CD4-positive, CD25-positive, alpha-beta regulatory T cell (primary cell): ENCODE measurements at regions not wholly inside any gene's neighbourhood (a gene's known extent, or its start where the extent isn't known, plus 50 kb on each side); places are given as distances from the start of the nearest gene placed in this dataset.

Experiments
- ATAC-seq, 2 donors: fragments of 150-1000 bp; cut with Tn5 transposase; one replicate each; pipeline ENCODE4 v1.10.0; 2021; ENCODE audit warnings: low read depth in 2 of 2, moderate number of reproducible peaks in 2 of 2, moderate library complexity in 1 of 2
- DNase-seq, 3 donors: peaks; one replicate each; pipeline versions ENCODE4 v3.0.0 to v3.0.0-alpha.2; 2012 to 2022; ENCODE audit warnings: mixed read lengths in 1 of 3
- H3K27ac ChIP-seq: one replicate; pipeline ENCODE4 v1.7.0; 2013; ENCODE audit warnings: mild to moderate bottlenecking, low read length; ENCODE audit not compliant: insufficient read depth, poor library complexity, severe bottlenecking
- H3K27me3 ChIP-seq: one replicate; pipeline ENCODE4 v1.7.0; 2013; ENCODE audit warnings: low read length; ENCODE audit not compliant: control insufficient read depth, insufficient read depth
- H3K36me3 ChIP-seq: one replicate; pipeline ENCODE4 v1.7.0; 2013; ENCODE audit warnings: mild to moderate bottlenecking, low read length, moderate library complexity; ENCODE audit not compliant: control insufficient read depth, insufficient read depth
- H3K4me1 ChIP-seq: 2 replicates; pipeline ENCODE4 v1.7.0; 2013; ENCODE audit warnings: mild to moderate bottlenecking, low read length; ENCODE audit not compliant: insufficient read depth, control insufficient read depth, poor library complexity, severe bottlenecking
- H3K4me3 ChIP-seq: one replicate; pipeline ENCODE4 v1.7.0; 2013; ENCODE audit warnings: low read depth, mild to moderate bottlenecking, low read length, moderate library complexity
- H3K9me3 ChIP-seq, 2 experiments: 1 replicate in 1 of 2; 2 replicates in 1 of 2; pipeline ENCODE4 v1.7.0; 2013; ENCODE audit warnings: low read length in 2 of 2, mild to moderate bottlenecking in 1 of 2, moderate library complexity in 1 of 2; ENCODE audit not compliant: control insufficient read depth in 2 of 2
- H3K27ac Mint-ChIP-seq, 3 donors: one replicate each; pipeline ENCODE4 v1.8.0; 2020 to 2022; ENCODE audit warnings: mild to moderate bottlenecking in 3 of 3, mixed read lengths in 3 of 3, moderate library complexity in 2 of 3
- H3K27me3 Mint-ChIP-seq: one replicate; pipeline ENCODE4 v1.8.0; 2022; ENCODE audit warnings: mild to moderate bottlenecking, mixed read lengths
- H3K36me3 Mint-ChIP-seq: one replicate; pipeline ENCODE4 v1.8.0; 2020; ENCODE audit warnings: mixed read lengths
- H3K4me1 Mint-ChIP-seq, 4 donors: one replicate each; pipeline ENCODE4 v1.8.0; 2020 to 2022; ENCODE audit warnings: mixed read lengths in 4 of 4, mild to moderate bottlenecking in 1 of 4
- H3K4me3 Mint-ChIP-seq, 4 donors: one replicate each; pipeline ENCODE4 v1.8.0; 2020 to 2022; ENCODE audit warnings: mild to moderate bottlenecking in 4 of 4, mixed read lengths in 4 of 4, moderate library complexity in 3 of 4
- H3K9me3 Mint-ChIP-seq, 7 donors: one replicate each; pipeline ENCODE4 v1.8.0; 2020 to 2022; ENCODE audit warnings: mixed read lengths in 7 of 7, mild to moderate bottlenecking in 3 of 7, moderate library complexity in 2 of 7

DNA sequence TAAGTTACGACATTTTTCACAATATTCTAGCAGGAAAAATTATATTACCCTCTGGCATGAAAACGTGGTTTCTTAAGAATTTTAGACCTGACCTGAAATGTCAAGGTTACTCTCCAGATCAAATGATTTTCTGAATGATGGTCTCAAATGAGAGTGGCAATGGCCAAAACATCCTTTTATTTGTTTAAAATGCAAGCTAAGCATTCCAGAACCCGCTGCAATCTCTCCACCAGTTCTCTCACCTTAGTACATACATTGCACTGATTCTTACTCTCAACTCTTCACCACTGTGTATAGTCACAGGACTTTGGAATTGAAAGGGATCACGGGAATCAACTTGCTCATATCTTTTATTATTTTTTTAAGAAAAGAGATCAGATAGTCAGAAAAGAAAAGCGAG is 391.6 kb upstream of the LRATD1 start:
- H3K27ac Mint-ChIP-seq: no peak overlapping the region
- H3K27ac ChIP-seq: no peak overlapping the region
- H3K4me1 ChIP-seq: no peaks in the 10 kb centered on the region
- H3K4me3 Mint-ChIP-seq: no peak overlapping the region
- H3K27me3 ChIP-seq: no peaks in the 10 kb centered on the region
- no peaks in the 10 kb centered on the region for H3K36me3 Mint-ChIP-seq
- H3K9me3 ChIP-seq: no peaks in the 10 kb centered on the region
- no peaks in the 10 kb centered on the region for H3K27me3 Mint-ChIP-seq
- H3K36me3 ChIP-seq: no peaks in the 10 kb centered on the region
- DNase-seq: no peak
- H3K4me1 Mint-ChIP-seq: no peaks in the 10 kb centered on the region
- no peak overlapping the region for H3K4me3 ChIP-seq
- no peak for ATAC-seq
- H3K9me3 Mint-ChIP-seq: peaks cover 0 to 2% (median 0%) of the 10 kb centered on the region in 7 donors

DNA sequence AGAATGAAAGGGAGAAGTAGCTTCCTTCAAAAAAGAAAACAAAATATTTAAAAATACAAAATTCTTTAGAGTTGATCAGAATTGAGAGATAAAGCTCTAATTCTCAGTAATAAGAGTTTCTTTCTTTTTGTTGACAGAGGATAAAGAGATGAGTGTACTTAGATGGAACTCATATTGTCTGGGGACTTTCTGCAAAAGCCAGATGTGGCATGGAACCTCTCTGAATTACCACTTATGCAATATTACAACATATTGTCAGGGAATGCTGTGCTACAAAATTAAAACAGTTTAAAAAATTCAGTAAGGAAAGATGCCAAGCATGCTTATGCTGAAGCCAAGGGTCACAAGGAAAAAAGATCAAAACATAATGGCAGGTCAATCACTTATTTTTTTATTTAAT is 386.6 kb upstream of the LRATD1 start:
- Histone ChIP-seq H3K36me3 (no peaks in the 10 kb centered on the region), H3K27me3 (no peaks in the 10 kb centered on the region), H3K4me1 (no peaks in the 10 kb centered on the region), H3K4me3 (no peak overlapping the region), H3K27ac (no peak overlapping the region), H3K9me3 (no peaks in the 10 kb centered on the region)
- Mint-ChIP-seq H3K27me3 (no peaks in the 10 kb centered on the region), H3K36me3 (no peaks in the 10 kb centered on the region), H3K9me3 (peaks cover 0 to 5% (median 0%) of the 10 kb centered on the region in 7 donors), H3K4me1 (no peaks in the 10 kb centered on the region), H3K4me3 (no peak overlapping the region), H3K27ac (no peak overlapping the region)
- ATAC-seq: no peak
- no peak for DNase-seq

DNA sequence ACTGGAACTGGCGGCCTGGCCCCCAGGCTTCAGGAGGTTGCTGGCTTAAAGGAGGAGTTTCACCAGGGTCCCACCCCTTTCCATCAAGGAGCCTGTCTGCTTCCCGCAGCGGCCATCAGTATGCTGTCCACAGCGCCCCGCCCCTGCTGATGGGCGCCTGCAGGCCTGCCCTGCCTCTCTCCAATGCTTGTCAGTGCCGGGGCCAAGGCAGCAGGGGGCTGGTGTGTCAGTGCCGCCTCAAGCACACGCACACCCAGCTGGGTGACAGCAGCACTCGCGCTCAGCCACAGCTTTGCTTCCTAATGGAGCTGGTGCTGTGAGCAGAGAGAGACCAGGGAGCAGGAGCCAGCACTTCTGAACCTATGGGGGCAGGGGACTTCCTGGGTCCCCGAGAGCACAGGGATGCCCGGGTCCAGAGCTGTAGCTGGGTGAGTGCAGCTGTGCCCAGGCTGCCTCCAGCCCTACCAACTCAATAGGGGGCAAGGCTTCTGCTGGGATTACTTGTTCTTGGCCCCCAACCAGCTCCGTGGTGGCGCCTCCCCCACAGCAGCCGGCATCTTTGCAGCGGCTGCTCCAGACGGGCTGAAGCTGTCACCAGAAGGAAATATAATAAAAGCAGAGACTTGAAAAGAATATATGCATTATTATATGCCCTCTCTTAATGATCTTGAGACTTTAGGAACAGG is 377.2 kb upstream of the LRATD1 start:
- no peak overlapping the region for H3K4me3 ChIP-seq
- Mint-ChIP-seq H3K36me3 (no peaks in the 10 kb centered on the region), H3K27ac (no peak overlapping the region), H3K27me3 (no peaks in the 10 kb centered on the region), H3K4me1 (no peaks in the 10 kb centered on the region), H3K4me3 (no peak overlapping the region), H3K9me3 (peaks cover 0 to 20% (median 5%) of the 10 kb centered on the region in 7 donors)
- no peaks in the 10 kb centered on the region for H3K36me3 ChIP-seq
- H3K27me3 ChIP-seq: no peaks in the 10 kb centered on the region
- no peak for ATAC-seq
- H3K9me3 ChIP-seq: no peaks in the 10 kb centered on the region
- no peak overlapping the region for H3K27ac ChIP-seq
- no peak for DNase-seq
- no peaks in the 10 kb centered on the region for H3K4me1 ChIP-seq

DNA sequence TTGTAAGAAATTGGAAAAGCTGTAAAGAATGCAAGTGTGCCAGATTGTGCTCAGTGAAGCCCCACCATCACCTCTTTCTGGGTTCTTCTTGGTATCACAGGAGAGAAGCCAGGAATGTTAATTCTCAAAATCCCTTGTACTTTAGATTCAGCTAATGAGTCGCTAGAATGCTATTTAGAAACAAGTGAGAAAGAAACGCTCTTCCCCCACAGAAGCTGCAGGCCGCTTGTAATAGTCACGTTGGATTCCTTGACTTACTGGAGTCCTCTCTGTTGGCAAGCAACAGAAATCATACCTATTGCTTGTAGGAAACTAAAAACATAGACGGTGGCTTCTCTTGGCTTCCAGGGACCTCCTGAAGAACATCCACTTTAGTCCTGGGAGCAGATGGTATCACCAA is 375.6 kb upstream of the LRATD1 start:
- no peak for DNase-seq
- no peaks in the 10 kb centered on the region for H3K36me3 ChIP-seq
- Mint-ChIP-seq H3K27me3 (no peaks in the 10 kb centered on the region), H3K36me3 (no peaks in the 10 kb centered on the region), H3K4me3 (no peak overlapping the region), H3K9me3 (peaks cover 2 to 20% (median 4%) of the 10 kb centered on the region in 7 donors), H3K27ac (no peak overlapping the region), H3K4me1 (no peaks in the 10 kb centered on the region)
- H3K27me3 ChIP-seq: no peaks in the 10 kb centered on the region
- no peak overlapping the region for H3K4me3 ChIP-seq
- no peak for ATAC-seq
- H3K4me1 ChIP-seq: no peaks in the 10 kb centered on the region
- H3K9me3 ChIP-seq: no peaks in the 10 kb centered on the region
- no peak overlapping the region for H3K27ac ChIP-seq

- no peak overlapping the region for H3K27ac Mint-ChIP-seq
- ATAC-seq (no peak), DNase-seq (no peak)
- no peaks in the 10 kb centered on the region for H3K4me1 ChIP-seq
- H3K36me3 Mint-ChIP-seq: no peaks in the 10 kb centered on the region
- no peaks in the 10 kb centered on the region for H3K9me3 ChIP-seq
- peaks cover 2 to 12% (median 5%) of the 10 kb centered on the region in 7 donors for H3K9me3 Mint-ChIP-seq
- H3K36me3 ChIP-seq: no peaks in the 10 kb centered on the region
- H3K4me1 Mint-ChIP-seq: no peaks in the 10 kb centered on the region
- no peak overlapping the region for H3K4me3 ChIP-seq
- no peak overlapping the region for H3K4me3 Mint-ChIP-seq
- H3K27me3 ChIP-seq: no peaks in the 10 kb centered on the region
- H3K27ac ChIP-seq: no peak overlapping the region
- no peaks in the 10 kb centered on the region for H3K27me3 Mint-ChIP-seq
Measured at GRCh38 chr2:14257801-14258507, 374.6 kb upstream of the LRATD1 start.

- Mint-ChIP-seq H3K36me3 (no peaks in the 10 kb centered on the region), H3K4me1 (no peaks in the 10 kb centered on the region), H3K27me3 (no peaks in the 10 kb centered on the region), H3K27ac (no peak overlapping the region), H3K9me3 (peaks cover 3 to 13% (median 7%) of the 10 kb centered on the region in 7 donors), H3K4me3 (no peak overlapping the region)
- no peak for DNase-seq
- Histone ChIP-seq H3K27ac (no peak overlapping the region), H3K27me3 (no peaks in the 10 kb centered on the region), H3K36me3 (no peaks in the 10 kb centered on the region), H3K9me3 (no peaks in the 10 kb centered on the region), H3K4me3 (no peak overlapping the region), H3K4me1 (no peaks in the 10 kb centered on the region)
- ATAC-seq: no peak
Measured at GRCh38 chr2:14261771-14262170, 370.7 kb upstream of the LRATD1 start.

DNA sequence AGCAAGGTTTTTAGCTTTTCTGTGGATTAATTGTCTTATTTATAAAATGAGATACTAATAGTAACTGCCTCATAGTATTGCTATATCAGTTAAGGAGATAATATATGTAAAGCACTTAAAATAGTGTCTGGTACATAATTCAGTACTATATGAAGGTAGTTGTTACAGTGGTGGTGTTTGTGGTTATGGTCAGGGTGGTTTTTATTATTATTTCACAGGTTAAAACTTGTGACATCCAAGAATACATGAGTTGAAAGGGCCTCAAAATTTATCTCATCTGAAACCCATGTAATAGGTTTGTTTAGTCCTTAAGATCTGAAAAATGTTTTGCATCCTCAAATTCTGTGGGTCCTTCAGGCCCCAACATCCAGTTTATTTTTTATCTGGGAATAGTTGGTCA is 369.5 kb upstream of the LRATD1 start:
- no peak for DNase-seq
- H3K36me3 Mint-ChIP-seq: no peaks in the 10 kb centered on the region

More for the DNA sequence above, 369.5 kb upstream of the LRATD1 start:
- H3K4me1 Mint-ChIP-seq: no peaks in the 10 kb centered on the region
- no peak overlapping the region for H3K4me3 Mint-ChIP-seq
- H3K36me3 ChIP-seq: no peaks in the 10 kb centered on the region
- H3K27me3 Mint-ChIP-seq: no peaks in the 10 kb centered on the region
- ATAC-seq: no peak
- H3K27ac Mint-ChIP-seq: no peak overlapping the region
- H3K27ac ChIP-seq: no peak overlapping the region
- no peaks in the 10 kb centered on the region for H3K4me1 ChIP-seq
- no peaks in the 10 kb centered on the region for H3K27me3 ChIP-seq
- peaks cover 3 to 12% (median 7%) of the 10 kb centered on the region in 7 donors for H3K9me3 Mint-ChIP-seq
- no peak overlapping the region for H3K4me3 ChIP-seq
- no peaks in the 10 kb centered on the region for H3K9me3 ChIP-seq
